Adrenal gland (tissue), 9 donors: ENCODE measurements at regions not wholly inside any gene's neighbourhood (a gene's known extent, or its start where the extent isn't known, plus 50 kb on each side); places are given as distances from the start of the nearest gene placed in this dataset.

Experiments used
- DNase-seq, 7 donors: peaks; one replicate each; pipeline ENCODE4 v3.0.0-alpha.2; 2019 to 2020
- H3K27ac ChIP-seq, 5 donors: fragments of 200-600 bp; sonication (generic) in 4 of 5; 1 replicate in 3 of 5; 2 replicates in 2 of 5; pipeline versions ENCODE4 v1.5.1 to v1.8.0; 2016 to 2020; ENCODE audit warnings: mild to moderate bottlenecking in 1 of 5
- H3K27me3 ChIP-seq: fragments of 200-600 bp; 2 replicates; pipeline ENCODE4 v1.8.0; 2021
- H3K36me3 ChIP-seq, 2 donors: fragments of 200-600 bp; replicated peaks in 1 of 2; 1 replicate in 1 of 2; 2 replicates in 1 of 2; pipeline versions ENCODE4 v1.5.1 to v1.8.0; 2018 to 2022
- H3K4me1 ChIP-seq, 2 donors: fragments of 200-600 bp; replicated peaks in 1 of 2; 1 replicate in 1 of 2; 2 replicates in 1 of 2; pipeline versions ENCODE4 v1.5.1 to v1.8.0; 2018 to 2021
- H3K4me3 ChIP-seq, 4 donors: fragments of 200-600 bp; sonication (generic) in 3 of 4; one replicate each; pipeline ENCODE4 v1.5.1; 2016 to 2018
- H3K9me3 ChIP-seq, 3 donors: fragments of 200-600 bp; sonication (generic) in 1 of 3; replicated peaks in 1 of 3; 1 replicate in 2 of 3; 2 replicates in 1 of 3; pipeline versions ENCODE4 v1.5.1 to v1.8.0; 2016 to 2021
- POLR2A ChIP-seq, 2 donors: fragments of 450-650 bp; IDR thresholded peaks; one replicate each; pipeline ENCODE4 v1.6.1; 2017; ENCODE audit warnings: antibody characterized with exemption in 2 of 2, mild to moderate bottlenecking in 2 of 2, moderate library complexity in 1 of 2
- WGBS, 4 donors: extraction: QIAGEN DNeasy Blood & Tissue Kit in 2 of 4; methylation state at CpG; one replicate each; pipeline versions ENCODE4 v1.1.5 to v1.1.7; 2013 to 2017; 5-methylcytosine and 5-hydroxymethylcytosine counted together
- intact Hi-C, 2 donors: fragments of 100-400 bp; cut with DNase I; formaldehyde crosslinking; loops; one replicate each; pipeline versions ENCODE4 v1.14.1 to v1.15.0; 2022 to 2023
- TF ChIP-seq, protein P1 (sequence below), 6 experiments: fragments of 450-650 bp in 4 of 6; fragments of 200-600 bp in 2 of 6; sonication (generic) in 1 of 6; IDR thresholded peaks; 1 replicate in 5 of 6; 2 replicates in 1 of 6; pipeline versions ENCODE4 v1.5.1 to v1.8.0; 2016 to 2021; ENCODE audit warnings: antibody characterized with exemption in 6 of 6, mild to moderate bottlenecking in 2 of 6, moderate library complexity in 1 of 6
- donor health status: healthy with polysubstance abuse.
- donor health status: Bipolar disorder and iron deficiency.
- donor health status: DM: yes; HTN: yes; CAD: no.
- donor health status: DM: no; HTN: no; CAD: no.
- donor health status: DM: no; HTN: no; CAD: no.

DNA sequence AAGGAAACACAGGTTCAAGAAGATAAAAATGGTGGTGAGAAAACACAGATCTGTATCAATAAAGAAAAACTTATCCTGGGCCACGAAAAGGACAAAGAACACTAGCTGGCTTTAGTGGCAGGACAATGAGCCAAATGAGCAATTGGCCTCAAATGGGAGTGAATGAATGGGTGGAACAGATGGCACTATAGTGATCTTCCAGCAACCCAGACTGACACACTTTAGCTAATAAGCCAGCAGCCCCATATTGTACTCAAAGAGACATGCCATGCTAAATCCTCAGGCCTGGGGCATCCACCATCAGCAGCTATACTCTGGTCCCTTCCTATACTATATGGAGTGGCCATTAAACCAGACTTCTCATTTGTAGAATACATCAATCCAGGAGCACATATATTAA, 60.0 kb upstream of the GADL1 start:
- 71 to 82% (median 77%) methylated on average over 1 of the region's 1 CpG for WGBS, 4 donors
- Histone ChIP-seq H3K36me3 (no peaks in the 10 kb centered on the region), H3K4me3 (no peak overlapping the region), H3K27me3 (no peaks in the 10 kb centered on the region), H3K4me1 (no peaks in the 10 kb centered on the region), H3K9me3 (no peaks in the 10 kb centered on the region), H3K27ac (no peak overlapping the region)
- no peak for DNase-seq
- TF ChIP-seq, protein P1, sequence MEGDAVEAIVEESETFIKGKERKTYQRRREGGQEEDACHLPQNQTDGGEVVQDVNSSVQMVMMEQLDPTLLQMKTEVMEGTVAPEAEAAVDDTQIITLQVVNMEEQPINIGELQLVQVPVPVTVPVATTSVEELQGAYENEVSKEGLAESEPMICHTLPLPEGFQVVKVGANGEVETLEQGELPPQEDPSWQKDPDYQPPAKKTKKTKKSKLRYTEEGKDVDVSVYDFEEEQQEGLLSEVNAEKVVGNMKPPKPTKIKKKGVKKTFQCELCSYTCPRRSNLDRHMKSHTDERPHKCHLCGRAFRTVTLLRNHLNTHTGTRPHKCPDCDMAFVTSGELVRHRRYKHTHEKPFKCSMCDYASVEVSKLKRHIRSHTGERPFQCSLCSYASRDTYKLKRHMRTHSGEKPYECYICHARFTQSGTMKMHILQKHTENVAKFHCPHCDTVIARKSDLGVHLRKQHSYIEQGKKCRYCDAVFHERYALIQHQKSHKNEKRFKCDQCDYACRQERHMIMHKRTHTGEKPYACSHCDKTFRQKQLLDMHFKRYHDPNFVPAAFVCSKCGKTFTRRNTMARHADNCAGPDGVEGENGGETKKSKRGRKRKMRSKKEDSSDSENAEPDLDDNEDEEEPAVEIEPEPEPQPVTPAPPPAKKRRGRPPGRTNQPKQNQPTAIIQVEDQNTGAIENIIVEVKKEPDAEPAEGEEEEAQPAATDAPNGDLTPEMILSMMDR (IDR thresholded peaks at IDR 0.05), result no peak
- no peak for TF ChIP-seq POLR2A (IDR thresholded peaks at IDR 0.05)
- intact Hi-C loops, result no loop called here

- WGBS, 4 donors, result 69 to 93% (median 88%) methylated on average over 2 of the region's 2 CpGs
- H3K4me3 ChIP-seq, result no peak overlapping the region
- no peaks in the 10 kb centered on the region for H3K9me3 ChIP-seq
- no peaks in the 10 kb centered on the region for H3K36me3 ChIP-seq
- H3K27ac ChIP-seq, result no peak overlapping the region
- no peak for TF ChIP-seq POLR2A (IDR thresholded peaks at IDR 0.05)
- TF ChIP-seq, protein P1 (IDR thresholded peaks at IDR 0.05), result no peak
- no peaks in the 10 kb centered on the region for H3K27me3 ChIP-seq
- intact Hi-C loops, result no loop called here
- no peaks in the 10 kb centered on the region for H3K4me1 ChIP-seq
- no peak for DNase-seq
Measured at GRCh38 chr3:30962084-30962483, 67.6 kb upstream of the GADL1 start.

DNA sequence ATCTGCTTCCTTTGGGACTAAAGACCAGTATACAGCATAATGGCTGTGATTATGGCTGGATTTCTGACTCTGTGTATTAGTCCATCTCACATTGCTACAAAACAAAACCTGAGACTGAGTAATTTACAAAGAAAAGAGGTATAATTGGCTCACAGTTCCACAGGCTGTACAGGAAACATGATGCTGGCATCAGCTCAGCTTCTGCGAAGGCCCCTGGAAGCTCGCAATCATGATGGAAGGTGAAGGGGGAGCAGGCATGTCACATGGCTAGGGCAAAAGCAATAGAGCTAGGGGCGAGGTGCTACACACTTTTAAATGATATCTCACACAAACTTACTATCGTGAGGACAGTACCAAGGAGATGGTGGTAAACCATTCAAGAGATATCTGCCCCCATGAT, 68.0 kb upstream of the GADL1 start:
- no peak overlapping the region for H3K4me3 ChIP-seq
- WGBS, 4 donors, result 87 to 93% (median 90%) methylated on average over 4 of the region's 4 CpGs
- no peaks in the 10 kb centered on the region for H3K36me3 ChIP-seq
- no peak for DNase-seq
- no peaks in the 10 kb centered on the region for H3K27me3 ChIP-seq
- H3K9me3 ChIP-seq, result no peaks in the 10 kb centered on the region
- intact Hi-C loops, result no loop called here
- TF ChIP-seq POLR2A (IDR thresholded peaks at IDR 0.05), result no peak
- TF ChIP-seq, protein P1 (IDR thresholded peaks at IDR 0.05), result no peak
- H3K27ac ChIP-seq, result no peak overlapping the region
- no peaks in the 10 kb centered on the region for H3K4me1 ChIP-seq

GRCh38 chr3:30963223-30963722, 68.8 kb upstream of the GADL1 start:
- Histone ChIP-seq H3K4me3 (no peak overlapping the region), H3K4me1 (no peaks in the 10 kb centered on the region), H3K36me3 (no peaks in the 10 kb centered on the region), H3K27me3 (no peaks in the 10 kb centered on the region), H3K9me3 (no peaks in the 10 kb centered on the region), H3K27ac (no peak overlapping the region)
- DNase-seq, result no peak
- intact Hi-C loops, result no loop called here
- TF ChIP-seq POLR2A (IDR thresholded peaks at IDR 0.05), result no peak
- TF ChIP-seq, protein P1 (IDR thresholded peaks at IDR 0.05), result no peak
